ENCODE measurements at regions not wholly inside any gene's neighbourhood (a gene's known extent, or its start where the extent isn't known, plus 50 kb on each side); places are given as distances from the start of the nearest gene placed in this dataset.

DNA sequence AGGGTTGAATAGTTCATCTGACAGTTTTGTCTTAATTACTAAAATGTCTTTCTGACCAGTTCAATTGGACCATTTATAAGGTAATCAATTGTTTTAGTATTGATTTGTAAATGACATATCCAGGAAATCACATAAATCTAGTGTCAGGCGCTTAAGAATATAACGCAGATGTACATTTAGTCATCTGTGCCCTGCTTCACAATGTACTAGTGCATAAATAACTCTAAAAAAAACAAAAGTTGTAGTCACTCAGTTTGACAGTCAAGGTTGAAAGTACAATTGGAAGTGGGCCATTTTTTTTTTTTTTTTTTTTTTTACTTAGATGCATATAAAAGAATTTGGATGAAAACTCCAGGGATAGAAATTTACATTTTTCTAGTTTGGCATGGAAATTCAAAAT is 490.4 kb downstream of the PTPRC start:
- H3K27ac ChIP-seq (ENCODE audit: extremely low read depth, low read depth, low read length), result no peak overlapping the region
- TF ChIP-seq ZNF324 (tag by site-specific recombination; IDR thresholded peaks at IDR 0.05) (no peak), ZSCAN23 (tag by site-specific recombination; IDR thresholded peaks at IDR 0.05) (no peak), ZNF558 (tag by site-specific recombination; IDR thresholded peaks at IDR 0.05) (no peak), ZNF140 (tag by site-specific recombination; IDR thresholded peaks at IDR 0.05) (no peak), ZNF433 (tag by site-specific recombination; IDR thresholded peaks at IDR 0.05; ENCODE audit: low read depth) (no peak), ZNF239 (tag by site-specific recombination; IDR thresholded peaks at IDR 0.05) (no peak), ZNF513 (tag by site-specific recombination; IDR thresholded peaks at IDR 0.05) (no peak), ZNF214 (tag by site-specific recombination; IDR thresholded peaks at IDR 0.05; ENCODE audit: borderline replicate concordance) (no peak), ATF2 (tag by site-specific recombination; IDR thresholded peaks at IDR 0.05; ENCODE audit: low read depth) (no peak), ZNF837 (tag by site-specific recombination; IDR thresholded peaks at IDR 0.05) (no peak), ZNF610 (tag by site-specific recombination; IDR thresholded peaks at IDR 0.05; ENCODE audit: borderline replicate concordance) (no peak)
- POLR2A ChIA-PET, result no interaction called here
- no peaks in the 10 kb centered on the region for H3K4me1 ChIP-seq (ENCODE audit: control insufficient read depth, insufficient read depth, low read length)
- H3K9me3 ChIP-seq (ENCODE audit: control insufficient read depth, insufficient read depth, low read depth, low read length), result no peaks in the 10 kb centered on the region
- CTCF ChIA-PET, result no interaction called here
- no peaks in the 10 kb centered on the region for H3K36me3 ChIP-seq (ENCODE audit: control insufficient read depth in 2 of 2, insufficient read depth in 1 of 2, low read length in 2 of 2)
- H3K4me3 ChIP-seq (ENCODE audit: low read depth, low read length), result no peak overlapping the region

DNA sequence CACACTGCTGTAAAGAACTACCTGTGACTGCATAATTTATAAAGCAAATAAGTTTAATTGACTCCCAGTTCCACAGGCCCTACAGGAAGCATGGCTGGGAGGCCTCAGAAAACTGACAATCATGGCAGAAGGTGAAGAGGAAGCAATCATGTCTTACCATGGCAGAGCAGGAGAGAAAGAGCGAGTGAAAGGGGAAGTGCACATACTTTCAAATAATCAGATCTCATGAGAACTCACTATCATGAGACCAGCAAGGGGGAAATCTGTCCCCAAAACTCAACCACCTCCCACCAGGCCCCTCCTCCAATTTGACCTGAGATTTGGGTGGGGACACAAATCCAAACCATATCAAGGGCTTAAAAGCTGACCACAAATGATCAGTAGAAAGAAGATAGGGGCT is 493.2 kb downstream of the PTPRC start:
- Histone ChIP-seq H3K4me3 (ENCODE audit: low read depth, low read length) (no peak overlapping the region), H3K9me3 (ENCODE audit: control insufficient read depth, insufficient read depth, low read depth, low read length) (no peaks in the 10 kb centered on the region), H3K36me3 (ENCODE audit: control insufficient read depth in 2 of 2, insufficient read depth in 1 of 2, low read length in 2 of 2) (no peaks in the 10 kb centered on the region), H3K4me1 (ENCODE audit: control insufficient read depth, insufficient read depth, low read length) (no peaks in the 10 kb centered on the region), H3K27ac (ENCODE audit: extremely low read depth, low read depth, low read length) (no peak overlapping the region)
- ChIA-PET POLR2A (no interaction called here), CTCF (interaction anchor here (0.6 kb wide), 1 partner anchor 1044 kb away, joined by 3 read pairs; no protein-coding TSS in a partner anchor)
- TF ChIP-seq ZNF114 (tag by site-specific recombination; IDR thresholded peaks at IDR 0.05) (no peak), GLI4 (tag by site-specific recombination; IDR thresholded peaks at IDR 0.05) (no peak), ZNF292 (tag by site-specific recombination; IDR thresholded peaks at IDR 0.05; ENCODE audit: borderline replicate concordance, low read depth) (no peak), HOXD13 (CRISPR knock-in tag; IDR thresholded peaks at IDR 0.05; ENCODE audit: borderline replicate concordance) (no peak), ZBTB1 (tag by site-specific recombination; IDR thresholded peaks at IDR 0.05) (no peak), ZNF350 (tag by site-specific recombination; IDR thresholded peaks at IDR 0.05) (no peak), ZNF510 (tag by site-specific recombination; IDR thresholded peaks at IDR 0.05; ENCODE audit: insufficient replicate concordance) (no peak), ZNF623 (tag by site-specific recombination; IDR thresholded peaks at IDR 0.05) (no peak), YY2 (tag by site-specific recombination; IDR thresholded peaks at IDR 0.05) (no peak), ZNF239 (tag by site-specific recombination; IDR thresholded peaks at IDR 0.05) (no peak), KLF10 (tag by site-specific recombination; IDR thresholded peaks at IDR 0.05) (no peak), ATF2 (tag by site-specific recombination; IDR thresholded peaks at IDR 0.05; ENCODE audit: low read depth) (no peak), ZNF433 (tag by site-specific recombination; IDR thresholded peaks at IDR 0.05; ENCODE audit: low read depth) (no peak), ZNF501 (tag by site-specific recombination; IDR thresholded peaks at IDR 0.05) (no peak), KLF9 (tag by site-specific recombination; IDR thresholded peaks at IDR 0.05; ENCODE audit: low read depth) (no peak), KLF8 (tag by site-specific recombination; IDR thresholded peaks at IDR 0.05) (no peak), ZNF529 (tag by site-specific recombination; IDR thresholded peaks at IDR 0.05; ENCODE audit: insufficient replicate concordance) (no peak), GLIS2 (tag by site-specific recombination; IDR thresholded peaks at IDR 0.05) (no peak)
- TF ChIP-seq, protein P1, sequence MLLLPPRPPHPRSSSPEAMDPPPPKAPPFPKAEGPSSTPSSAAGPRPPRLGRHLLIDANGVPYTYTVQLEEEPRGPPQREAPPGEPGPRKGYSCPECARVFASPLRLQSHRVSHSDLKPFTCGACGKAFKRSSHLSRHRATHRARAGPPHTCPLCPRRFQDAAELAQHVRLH (tag by site-specific recombination; IDR thresholded peaks at IDR 0.05), result no peak
- TF ChIP-seq, protein P2, sequence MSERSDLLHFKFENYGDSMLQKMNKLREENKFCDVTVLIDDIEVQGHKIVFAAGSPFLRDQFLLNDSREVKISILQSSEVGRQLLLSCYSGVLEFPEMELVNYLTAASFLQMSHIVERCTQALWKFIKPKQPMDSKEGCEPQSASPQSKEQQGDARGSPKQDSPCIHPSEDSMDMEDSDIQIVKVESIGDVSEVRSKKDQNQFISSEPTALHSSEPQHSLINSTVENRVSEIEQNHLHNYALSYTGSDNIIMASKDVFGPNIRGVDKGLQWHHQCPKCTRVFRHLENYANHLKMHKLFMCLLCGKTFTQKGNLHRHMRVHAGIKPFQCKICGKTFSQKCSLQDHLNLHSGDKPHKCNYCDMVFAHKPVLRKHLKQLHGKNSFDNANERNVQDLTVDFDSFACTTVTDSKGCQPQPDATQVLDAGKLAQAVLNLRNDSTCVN (tag by site-specific recombination; optimal IDR thresholded peaks at IDR 0.05), result no peak

Measured in HEK293 (cell line).